SK-N-SH treated with all-trans-retinoic acid at 6 μM for 48 hours (cell line): ENCODE measurements at regions not wholly inside any gene's neighbourhood (a gene's known extent, or its start where the extent isn't known, plus 50 kb on each side); places are given as distances from the start of the nearest gene placed in this dataset.

Source experiments
- ATAC-seq: fragments of 200-7000 bp; cut with Tn5 transposase; 3 replicates; pipeline ENCODE4 v1.9.1; 2020; ENCODE audit warnings: mild to moderate bottlenecking, moderate library complexity
- ARNTL ChIP-seq: fragments of 450-650 bp; formaldehyde crosslinking; IDR thresholded peaks from 2 replicates; pipeline ENCODE4 v1.5.0; 2020; ENCODE audit warnings: low read depth, mild to moderate bottlenecking, moderate library complexity, borderline replicate concordance
- BACH2 ChIP-seq: fragments of 250-450 bp; sonication (Bioruptor Pico); IDR thresholded peaks from 2 replicates; pipeline ENCODE4 v1.9.0; 2021; ENCODE audit warnings: mild to moderate bottlenecking, borderline replicate concordance
- CREB5 ChIP-seq: fragments of 250-450 bp; sonication (Bioruptor Pico); IDR thresholded peaks from 2 replicates; pipeline ENCODE4 v1.5.1; 2020; ENCODE audit warnings: low read depth, mild to moderate bottlenecking, moderate library complexity
- CSDC2 ChIP-seq: fragments of 250-450 bp; sonication (Bioruptor Pico); IDR thresholded peaks from 2 replicates; pipeline ENCODE4 v1.5.0; 2020; ENCODE audit warnings: mild to moderate bottlenecking, moderate library complexity
- CSRNP3 ChIP-seq: fragments of 250-450 bp; sonication (Bioruptor Pico); IDR thresholded peaks from 2 replicates; pipeline ENCODE4 v1.5.1; 2021; ENCODE audit warnings: mild to moderate bottlenecking, moderate library complexity
- ESRRG ChIP-seq: fragments of 250-450 bp; sonication (Bioruptor Pico); IDR thresholded peaks from 2 replicates; pipeline ENCODE4 v1.6.1; 2021; ENCODE audit warnings: mild to moderate bottlenecking
- GLIS3 ChIP-seq: fragments of 250-450 bp; sonication (Bioruptor Pico); IDR thresholded peaks from 2 replicates; pipeline ENCODE4 v1.5.0; 2020; ENCODE audit warnings: mild to moderate bottlenecking, moderate library complexity
- ISL1 ChIP-seq: fragments of 250-450 bp; sonication (Bioruptor Pico); IDR thresholded peaks from 2 replicates; pipeline ENCODE4 v2.1.2; 2022; ENCODE audit warnings: mild to moderate bottlenecking, moderate library complexity
- OSR1 ChIP-seq: fragments of 250-450 bp; sonication (Bioruptor Pico); IDR thresholded peaks from 2 replicates; pipeline ENCODE4 v1.8.0; 2022; ENCODE audit warnings: moderate library complexity, mild to moderate bottlenecking, inconsistent platforms
- PATZ1 ChIP-seq: fragments of 250-450 bp; sonication (Bioruptor Pico); IDR thresholded peaks from 2 replicates; pipeline ENCODE4 v1.8.0; 2020; ENCODE audit warnings: mild to moderate bottlenecking, moderate library complexity, borderline replicate concordance
- PPARA ChIP-seq: fragments of 250-450 bp; sonication (Bioruptor Pico); IDR thresholded peaks from 2 replicates; pipeline ENCODE4 v1.5.0; 2020; ENCODE audit warnings: mild to moderate bottlenecking, borderline replicate concordance
- RARB ChIP-seq: fragments of 250-450 bp; sonication (Bioruptor Pico); IDR thresholded peaks from 2 replicates; pipeline ENCODE4 v1.8.0; 2021; ENCODE audit warnings: mild to moderate bottlenecking, moderate library complexity
- SNAI2 ChIP-seq: fragments of 250-450 bp; sonication (Bioruptor Pico); IDR thresholded peaks from 2 replicates; pipeline ENCODE4 v1.5.0; 2020; ENCODE audit warnings: mild to moderate bottlenecking, moderate library complexity
- TCF4 ChIP-seq: fragments of 250-450 bp; sonication (Bioruptor Pico); IDR thresholded peaks from 2 replicates; pipeline ENCODE4 v1.8.0; 2021; ENCODE audit warnings: mild to moderate bottlenecking, moderate library complexity, borderline replicate concordance
- TOX ChIP-seq: fragments of 250-450 bp; sonication (Bioruptor Pico); IDR thresholded peaks from 2 replicates; pipeline ENCODE4 v1.8.0; 2021; ENCODE audit warnings: mild to moderate bottlenecking, moderate library complexity, borderline replicate concordance
- TSHZ2 ChIP-seq: fragments of 250-450 bp; sonication (Bioruptor Pico); IDR thresholded peaks from 2 replicates; pipeline ENCODE4 v1.5.0; 2020; ENCODE audit warnings: mild to moderate bottlenecking, moderate library complexity
- ZFP3 ChIP-seq: fragments of 250-450 bp; sonication (Bioruptor Pico); IDR thresholded peaks from 2 replicates; pipeline ENCODE4 v1.5.0; 2020; ENCODE audit warnings: mild to moderate bottlenecking, moderate library complexity
- ZFP30 ChIP-seq: fragments of 450-650 bp; formaldehyde crosslinking; IDR thresholded peaks from 2 replicates; pipeline ENCODE4 v1.5.0; 2022; ENCODE audit warnings: mild to moderate bottlenecking, moderate library complexity
- ZNF565 ChIP-seq: fragments of 450-650 bp; formaldehyde crosslinking; conservative IDR thresholded peaks from 2 replicates; pipeline ENCODE4 v1.5.0; 2020; ENCODE audit warnings: low read depth, mild to moderate bottlenecking, moderate library complexity
- ZNF70 ChIP-seq: fragments of 450-650 bp; formaldehyde crosslinking; IDR thresholded peaks from 2 replicates; pipeline ENCODE4 v1.5.0; 2020; ENCODE audit warnings: mild to moderate bottlenecking, moderate library complexity
- ZNF8 ChIP-seq: fragments of 450-650 bp; formaldehyde crosslinking; IDR thresholded peaks from 2 replicates; pipeline ENCODE4 v1.5.0; 2020; ENCODE audit warnings: mild to moderate bottlenecking, moderate library complexity

GRCh38 chr13:86403181-86403580 lies 604.0 kb upstream of the SLITRK6 start (continued):
- TF ChIP-seq ZNF565 (CRISPR knock-in tag) (no peak), CSRNP3 (no peak), TOX (no peak)

- ATAC-seq, result no peak
- TF ChIP-seq PPARA, result no peak
- no peak for TF ChIP-seq ZNF565 (CRISPR knock-in tag)
Observed at GRCh38 chr13:86409466-86410241, 610.4 kb upstream of the SLITRK6 start.

GRCh38 chr13:86425170-86425815 lies 626.1 kb upstream of the SLITRK6 start:
- no peak for TF ChIP-seq ESRRG
- no peak for TF ChIP-seq ISL1 (CRISPR knock-in tag)
- TF ChIP-seq TSHZ2 (CRISPR knock-in tag), result no peak
- no peak for TF ChIP-seq ZFP30
- no peak for TF ChIP-seq RARB (CRISPR knock-in tag)
- TF ChIP-seq SNAI2 (CRISPR knock-in tag), result no peak
- TF ChIP-seq BACH2 (CRISPR knock-in tag), result no peak
- TF ChIP-seq ZNF8 (CRISPR knock-in tag), result no peak
- TF ChIP-seq ZFP3 (CRISPR knock-in tag), result no peak
- no peak for TF ChIP-seq PATZ1 (CRISPR knock-in tag)
- TF ChIP-seq TCF4, result no peak
- TF ChIP-seq CREB5 (CRISPR knock-in tag), result no peak
- TF ChIP-seq ARNTL (CRISPR knock-in tag), result no peak
- ATAC-seq, result no peak

- ATAC-seq, result no peak
- no peak for TF ChIP-seq ZNF565 (CRISPR knock-in tag)
- no peak for TF ChIP-seq CSDC2 (CRISPR knock-in tag)
Observed at GRCh38 chr13:86426437-86426836, 627.2 kb upstream of the SLITRK6 start.

- no peak for ATAC-seq
- no peak for TF ChIP-seq TCF4
- TF ChIP-seq ZNF70 (CRISPR knock-in tag), result no peak
- TF ChIP-seq CSRNP3, result no peak
- TF ChIP-seq CSDC2 (CRISPR knock-in tag), result no peak
- no peak for TF ChIP-seq OSR1 (CRISPR knock-in tag)
- no peak for TF ChIP-seq ZNF565 (CRISPR knock-in tag)
- no peak for TF ChIP-seq RARB (CRISPR knock-in tag)
- no peak for TF ChIP-seq PPARA
- TF ChIP-seq TOX, result no peak
- no peak for TF ChIP-seq PATZ1 (CRISPR knock-in tag)
- TF ChIP-seq GLIS3 (CRISPR knock-in tag), result no peak
Observed at GRCh38 chr13:86429756-86430155, 630.5 kb upstream of the SLITRK6 start.
